GM12865 (cell line): ENCODE measurements at regions not wholly inside any gene's neighbourhood (a gene's known extent, or its start where the extent isn't known, plus 50 kb on each side); places are given as distances from the start of the nearest gene placed in this dataset.
A peak's percentile ranks its signal among the peaks of the same experiment; 100 is the strongest.

ENCODE experiments used
- DNase-seq: peaks from one replicate; pipeline ENCODE4 v3.0.0; 2010; ENCODE audit warnings: low read depth
- H3K4me3 ChIP-seq: 2 replicates; pipeline ENCODE4 v1.5.1; 2011; ENCODE audit warnings: mild to moderate bottlenecking, low read depth, low read length, control low read depth
- TF ChIP-seq, protein P1 (sequence below): IDR thresholded peaks from 2 replicates; pipeline ENCODE4 v1.5.1; 2011; ENCODE audit warnings: low read length, control low read depth, low read depth, inconsistent platforms; ENCODE audit not compliant: insufficient read depth; ENCODE audit errors: missing control alignments

DNA sequence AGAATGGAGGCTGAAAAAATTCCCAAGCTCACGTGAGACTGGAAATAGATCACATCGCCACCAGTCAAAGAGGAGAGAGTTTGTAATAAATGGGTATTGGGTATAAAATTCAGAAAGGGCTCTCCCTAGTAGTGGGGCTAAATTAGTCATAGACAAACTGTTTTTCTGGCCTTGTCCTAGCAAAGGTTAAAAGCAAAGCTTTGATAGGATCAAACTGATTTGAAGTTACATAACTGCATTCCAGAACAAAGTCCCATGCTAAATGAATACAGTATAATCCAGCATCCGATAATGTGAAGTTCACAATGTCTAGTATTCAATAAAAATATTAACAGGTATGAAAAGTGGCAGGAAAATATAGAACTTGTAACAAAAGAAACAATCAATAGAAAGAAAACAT lies 149.8 kb upstream of the ATXN1 start:
- no peak for DNase-seq
- TF ChIP-seq, protein P1, sequence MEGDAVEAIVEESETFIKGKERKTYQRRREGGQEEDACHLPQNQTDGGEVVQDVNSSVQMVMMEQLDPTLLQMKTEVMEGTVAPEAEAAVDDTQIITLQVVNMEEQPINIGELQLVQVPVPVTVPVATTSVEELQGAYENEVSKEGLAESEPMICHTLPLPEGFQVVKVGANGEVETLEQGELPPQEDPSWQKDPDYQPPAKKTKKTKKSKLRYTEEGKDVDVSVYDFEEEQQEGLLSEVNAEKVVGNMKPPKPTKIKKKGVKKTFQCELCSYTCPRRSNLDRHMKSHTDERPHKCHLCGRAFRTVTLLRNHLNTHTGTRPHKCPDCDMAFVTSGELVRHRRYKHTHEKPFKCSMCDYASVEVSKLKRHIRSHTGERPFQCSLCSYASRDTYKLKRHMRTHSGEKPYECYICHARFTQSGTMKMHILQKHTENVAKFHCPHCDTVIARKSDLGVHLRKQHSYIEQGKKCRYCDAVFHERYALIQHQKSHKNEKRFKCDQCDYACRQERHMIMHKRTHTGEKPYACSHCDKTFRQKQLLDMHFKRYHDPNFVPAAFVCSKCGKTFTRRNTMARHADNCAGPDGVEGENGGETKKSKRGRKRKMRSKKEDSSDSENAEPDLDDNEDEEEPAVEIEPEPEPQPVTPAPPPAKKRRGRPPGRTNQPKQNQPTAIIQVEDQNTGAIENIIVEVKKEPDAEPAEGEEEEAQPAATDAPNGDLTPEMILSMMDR = no peak
- H3K4me3 ChIP-seq = no peak overlapping the region

DNA sequence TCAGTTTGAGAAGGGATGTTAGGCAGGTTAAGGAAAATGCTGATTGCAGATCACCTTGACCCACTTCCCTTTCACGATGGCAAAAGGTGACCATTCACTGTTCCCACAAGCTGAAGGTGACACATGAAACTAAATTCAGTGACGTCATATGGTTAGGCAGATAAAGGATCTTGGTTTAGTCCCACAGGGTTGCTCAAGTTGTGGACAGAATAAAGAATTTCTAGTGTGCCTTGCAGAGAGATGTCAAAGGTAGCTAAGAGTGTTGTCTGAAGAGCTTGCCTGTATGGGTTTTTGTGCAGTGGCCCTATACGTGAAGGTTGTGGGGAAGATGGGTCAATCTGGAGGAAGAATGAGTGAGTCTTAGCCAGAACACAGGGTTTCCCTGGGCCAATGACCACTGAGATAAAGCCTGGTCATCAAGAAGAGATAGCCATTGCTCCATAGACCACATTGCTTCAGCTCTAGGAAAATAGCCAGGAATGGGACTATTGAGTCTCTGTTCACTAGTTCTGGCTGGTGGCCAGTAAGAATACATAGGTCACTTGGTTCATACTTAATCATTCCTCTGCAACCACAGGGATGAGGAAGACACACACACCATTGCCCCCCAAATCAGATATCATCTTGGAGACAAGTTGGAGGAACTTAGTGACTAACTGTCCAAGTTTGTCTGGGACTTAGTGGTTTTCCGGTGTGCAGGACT lies 148.5 kb upstream of the ATXN1 start:
- DNase-seq = no peak
- TF ChIP-seq, protein P1 = no peak
- no peak overlapping the region for H3K4me3 ChIP-seq

DNA sequence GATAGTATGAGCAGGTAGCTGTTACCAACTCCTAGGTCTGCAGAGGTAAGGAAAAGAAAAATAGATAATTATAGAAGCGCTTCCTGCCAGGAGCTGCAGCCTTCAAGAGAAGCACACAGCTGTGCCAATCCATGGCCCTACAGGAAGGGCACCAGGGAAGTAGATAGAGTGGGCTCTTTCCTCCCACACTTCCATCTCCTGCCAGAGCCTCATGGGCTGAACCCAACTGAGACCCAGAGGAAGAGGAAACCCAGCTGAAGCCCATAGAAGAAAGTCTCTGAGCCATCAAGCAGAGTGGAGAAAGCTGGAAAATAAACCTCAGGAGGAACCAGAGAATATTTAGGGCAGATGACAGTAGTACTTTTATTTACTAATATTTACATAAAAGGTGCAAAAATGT lies 146.7 kb upstream of the ATXN1 start:
- no peak overlapping the region for H3K4me3 ChIP-seq
- no peak for DNase-seq
- TF ChIP-seq, protein P1 = no peak

DNA sequence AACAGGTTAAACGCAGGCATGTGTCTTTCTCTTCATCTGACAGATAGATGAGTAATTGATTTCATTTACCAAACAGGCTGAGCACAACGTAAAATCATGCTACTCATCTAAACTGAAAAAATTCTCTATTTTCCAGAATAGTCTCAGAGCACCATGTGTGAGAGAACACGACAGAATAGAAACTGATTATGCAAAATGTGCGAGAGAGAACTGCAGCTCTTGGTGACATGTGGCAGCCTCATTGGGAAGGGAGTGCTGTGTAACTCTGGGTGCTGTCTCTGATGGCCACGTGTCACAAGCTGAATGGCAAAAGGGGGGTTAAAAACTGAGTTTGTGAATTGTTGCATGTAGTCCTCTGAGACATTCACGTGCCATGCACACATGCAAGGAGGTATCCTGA lies 143.7 kb upstream of the ATXN1 start:
- H3K4me3 ChIP-seq = no peak overlapping the region
- DNase-seq = peak; percentile 6
- TF ChIP-seq, protein P1 = no peak

DNA sequence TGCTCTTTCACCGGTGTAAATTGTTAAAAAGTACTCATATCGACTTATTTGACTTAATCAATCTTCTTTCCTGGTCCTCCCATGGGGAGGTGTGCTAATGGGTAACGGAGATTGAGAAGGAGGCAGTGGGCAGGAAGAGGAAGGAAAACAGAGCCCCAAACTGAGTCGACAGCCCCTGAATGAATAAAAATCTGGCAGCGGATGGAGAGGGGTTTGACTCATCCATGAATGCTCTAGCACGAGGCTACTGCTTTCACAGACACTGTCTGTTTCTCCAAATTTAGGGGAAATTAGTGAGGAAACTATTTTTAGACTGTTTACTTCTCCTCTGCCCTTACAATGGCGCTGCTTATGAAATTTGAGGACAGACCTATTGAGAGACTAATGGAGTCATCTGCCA lies 142.2 kb upstream of the ATXN1 start:
- TF ChIP-seq, protein P1 = no peak
- H3K4me3 ChIP-seq = no peak overlapping the region
- no peak for DNase-seq

DNA sequence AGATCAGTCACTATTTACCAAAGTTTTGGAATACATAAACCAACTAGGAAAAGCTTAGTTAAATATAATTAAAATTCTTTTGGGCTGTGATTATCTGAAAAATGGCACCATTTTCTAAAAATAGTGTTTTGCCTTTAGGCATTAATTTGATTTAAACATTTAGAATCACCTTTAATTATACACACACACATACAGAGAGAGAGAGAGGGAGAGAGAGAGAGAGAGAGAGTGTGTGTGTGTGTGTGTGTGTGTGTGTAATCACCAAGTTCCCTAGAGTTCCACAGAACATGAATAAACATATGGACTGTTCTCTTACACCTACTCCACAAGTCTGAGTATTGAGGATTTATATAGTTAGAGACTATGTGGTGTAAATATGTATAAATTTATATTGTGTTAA lies 141.2 kb upstream of the ATXN1 start:
- TF ChIP-seq, protein P1 = no peak
- no peak for DNase-seq
- no peak overlapping the region for H3K4me3 ChIP-seq

DNA sequence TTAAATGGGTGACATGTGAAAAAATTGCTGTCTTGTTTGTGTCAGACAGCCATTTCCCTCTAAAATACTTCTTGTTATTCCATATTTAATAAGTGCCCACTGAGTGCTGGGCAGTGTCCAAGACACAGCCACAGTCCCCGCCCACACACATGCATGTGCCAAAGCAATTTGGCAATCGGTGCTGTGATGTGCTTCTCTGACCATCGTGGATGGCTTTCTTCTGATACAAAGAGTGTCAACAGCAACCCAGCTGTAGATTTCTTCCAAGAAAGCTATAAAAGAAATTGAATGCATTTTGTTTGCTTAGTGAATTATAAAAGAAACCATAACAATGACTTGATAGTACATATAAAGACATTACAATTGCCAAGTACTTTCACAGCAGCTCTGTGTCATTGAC lies 140.5 kb upstream of the ATXN1 start:
- TF ChIP-seq, protein P1 = no peak
- no peak for DNase-seq
- no peak overlapping the region for H3K4me3 ChIP-seq
